GM12878 (cell line): ENCODE measurements at regions not wholly inside any gene's neighbourhood (a gene's known extent, or its start where the extent isn't known, plus 50 kb on each side); places are given as distances from the start of the nearest gene placed in this dataset.

Source experiments
- ATAC-seq: fragments of 200-7000 bp; cut with Tn5 transposase; 3 replicates; pipeline ENCODE4 v1.9.1; 2020; ENCODE audit warnings: mild to moderate bottlenecking, moderate library complexity
- BruUV-seq: library from RNA; stranded (reverse); fragments of 400-500 nt; replicated peaks from 2 replicates; lab custom pipeline; 2021; lab: Mats Ljungman, UMichigan
- CTCF ChIA-PET: fragments of 300-600 bp; sonication (Branson Sonifier 250); formaldehyde crosslinking; extraction: SDS; loops from one replicate; lab custom pipeline; 2021; ENCODE audit warnings: inconsistent platforms; lab: Yijun Ruan, JAX
- POLR2A ChIA-PET: fragments of 350-600 bp; formaldehyde crosslinking; extraction: SDS; loops from one replicate; lab custom pipeline; 2021; ENCODE audit warnings: inconsistent platforms; lab: Charles Lee
- RAD21 ChIA-PET: fragments of 300-600 bp; sonication (Branson Sonifier 250); formaldehyde crosslinking; loops from one replicate; lab custom pipeline; 2023; ENCODE audit warnings: antibody characterized with exemption; ENCODE audit not compliant: unreplicated experiment; lab: Charles Lee
- SMC1A ChIA-PET: fragments of 300-600 bp; sonication (Branson Sonifier 250); formaldehyde crosslinking; loops from one replicate; lab custom pipeline; 2023; ENCODE audit not compliant: unreplicated experiment, uncharacterized antibody; lab: Charles Lee
- DNase-seq: peaks from one replicate; pipeline ENCODE4 v3.0.0-alpha.2; 2011; ENCODE audit warnings: low read depth, low spot score
- FAIRE-seq: peaks from 3 replicates; lab custom pipeline; 2011; peaks lifted over from hg19 to GRCh38; lab: Jason Lieb, UNC
- H2AFZ ChIP-seq: 2 replicates; pipeline ENCODE4 v1.6.0; 2011; ENCODE audit warnings: low read depth, low read length, control low read depth; ENCODE audit not compliant: control insufficient read depth
- H3K27ac ChIP-seq: 2 replicates; pipeline ENCODE4 v1.5.1; 2011; ENCODE audit warnings: control low read depth; ENCODE audit not compliant: control insufficient read depth, insufficient read depth
- H3K27me3 ChIP-seq, 2 experiments: replicated peaks in 1 of 2; 2 replicates each; pipeline versions ENCODE4 v1.6.0 to v1.6.1; 2011; ENCODE audit warnings: low read length in 1 of 2; ENCODE audit not compliant: control insufficient read depth in 2 of 2, insufficient read depth in 2 of 2
- H3K36me3 ChIP-seq, 2 experiments: 2 replicates each; pipeline ENCODE4 v1.5.1; 2011; ENCODE audit warnings: low read length in 1 of 2; ENCODE audit not compliant: control insufficient read depth in 2 of 2, insufficient read depth in 2 of 2
- H3K4me1 ChIP-seq: 2 replicates; pipeline ENCODE4 v1.6.1; 2011; ENCODE audit warnings: mild to moderate bottlenecking, low read length, moderate library complexity, mixed read lengths; ENCODE audit not compliant: control insufficient read depth, insufficient read depth
- H3K4me2 ChIP-seq: 2 replicates; pipeline ENCODE4 v1.6.0; 2011; ENCODE audit warnings: control low read depth; ENCODE audit not compliant: control insufficient read depth, insufficient read depth
- H3K4me3 ChIP-seq: fragments of 200-600 bp; sonication (generic); 2 replicates; pipeline ENCODE4 v1.5.1; 2016
- H3K79me2 ChIP-seq: 2 replicates; pipeline ENCODE4 v1.6.0; 2011; ENCODE audit warnings: low read length; ENCODE audit not compliant: control insufficient read depth, insufficient read depth
- H3K9ac ChIP-seq: 2 replicates; pipeline ENCODE4 v1.8.0; 2011; ENCODE audit warnings: low read length, control low read depth, mixed read lengths; ENCODE audit not compliant: control insufficient read depth, insufficient read depth
- H3K9me3 ChIP-seq: replicated peaks from 3 replicates; pipeline ENCODE4 v1.5.1; 2011; ENCODE audit warnings: mild to moderate bottlenecking, low read length; ENCODE audit not compliant: control insufficient read depth, insufficient read depth
- H4K20me1 ChIP-seq: 2 replicates; pipeline ENCODE4 v1.6.0; 2011; ENCODE audit not compliant: control insufficient read depth, insufficient read depth
- SUPT20H ChIP-seq: IDR thresholded peaks from 2 replicates; pipeline ENCODE4 v1.6.1; 2011; ENCODE audit warnings: low read depth, mild to moderate bottlenecking, low read length, moderate library complexity, borderline replicate concordance; ENCODE audit not compliant: control insufficient read depth
- TCF7 ChIP-seq: IDR thresholded peaks from 2 replicates; pipeline ENCODE4 v1.6.1; 2014; ENCODE audit warnings: antibody characterized with exemption, borderline replicate concordance
- ZSCAN29 ChIP-seq: fragments of 450-650 bp; IDR thresholded peaks from 2 replicates; pipeline ENCODE4 v1.6.1; 2017; ENCODE audit warnings: mild to moderate bottlenecking, moderate library complexity
- WGBS: methylation state at CpG from one replicate; pipeline ENCODE4 v1.1.6; 2016; ENCODE audit warnings: low lambda C conversion rate; ENCODE audit not compliant: insufficient replicate concordance, insufficient coverage; ENCODE audit errors: missing lambda C conversion rate; 5-methylcytosine and 5-hydroxymethylcytosine counted together
- in situ Hi-C: fragments of 300-500 bp; cut with MboI; formaldehyde crosslinking; loops from 9 replicates; pipeline ENCODE4 v1.14.3; 2018; ENCODE audit warnings: mixed read lengths
- intact Hi-C: fragments of 100-400 bp; cut with micrococcal nuclease; formaldehyde crosslinking; loops from one replicate; pipeline ENCODE4 v1.14.2; 2022; ENCODE audit not compliant: unreplicated experiment
- TF ChIP-seq, protein P1 (sequence below): fragments of 450-650 bp; IDR thresholded peaks from 2 replicates; pipeline ENCODE4 v1.6.1; 2017; ENCODE audit warnings: antibody characterized with exemption, mild to moderate bottlenecking, moderate library complexity
- TF ChIP-seq, protein P2 (sequence below), 3 experiments: IDR thresholded peaks in 2 of 3; conservative IDR thresholded peaks in 1 of 3; 2 replicates each; pipeline ENCODE4 v1.5.1; 2011; ENCODE audit warnings: low read depth in 3 of 3, low read length in 3 of 3, mild to moderate bottlenecking in 3 of 3, control low read depth in 2 of 3, moderate library complexity in 2 of 3, inconsistent platforms in 1 of 3, mixed read lengths in 1 of 3; ENCODE audit not compliant: control insufficient read depth in 2 of 3, insufficient read depth in 1 of 3; ENCODE audit errors: extremely low read depth in 1 of 3
- TF ChIP-seq, protein P3 (sequence below): fragments of 450-650 bp; IDR thresholded peaks from 2 replicates; pipeline ENCODE4 v1.6.1; 2016; ENCODE audit warnings: mild to moderate bottlenecking

DNA sequence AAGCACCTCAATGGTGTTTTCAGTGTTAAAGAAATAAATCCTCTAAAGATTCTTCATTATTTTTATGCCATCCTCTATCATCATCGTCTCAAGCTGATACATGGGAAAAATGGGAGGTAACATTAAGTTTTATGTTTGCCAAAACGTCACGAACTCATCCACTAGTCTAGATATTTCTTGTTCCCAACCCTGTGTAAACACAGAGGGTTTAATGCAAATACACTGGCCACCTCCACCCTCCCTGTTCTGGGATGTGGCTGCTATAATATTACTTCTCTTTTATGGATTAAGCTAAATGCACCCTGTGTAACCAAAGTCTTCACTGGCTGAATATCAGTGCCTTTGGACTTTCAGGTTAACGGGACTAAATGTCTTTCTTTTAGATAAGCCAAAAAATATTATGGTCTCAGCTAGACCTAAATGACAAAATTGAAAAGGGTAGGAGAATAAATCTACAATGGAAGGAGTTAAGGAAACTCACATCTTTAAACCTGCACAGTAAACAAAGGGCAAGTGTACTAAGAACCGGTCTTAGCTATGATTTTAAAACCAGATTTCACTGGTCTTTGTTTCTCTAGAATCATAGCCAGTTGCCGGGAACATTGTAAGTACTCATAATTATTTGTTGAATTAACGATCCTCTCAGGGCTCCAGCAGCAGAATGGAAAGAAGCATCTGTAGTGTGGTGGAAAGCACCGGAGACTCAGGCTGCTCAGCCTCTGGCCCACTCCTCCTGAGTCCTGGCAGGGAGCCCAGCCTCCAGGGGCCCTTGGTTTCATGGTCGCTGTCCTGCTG lies 103.5 kb upstream of the NOCT start:
- ChIA-PET POLR2A (no interaction called here), SMC1A (interaction anchor here (0.8 kb wide), 1 partner anchor 230 kb away, joined by 3 read pairs; no protein-coding TSS in a partner anchor), RAD21 (no interaction called here), CTCF (no interaction called here)
- H3K79me2 ChIP-seq, result no peaks in the 10 kb centered on the region
- ATAC-seq (no peak), FAIRE-seq (no peak), DNase-seq (no peak)
- intact Hi-C loops, result no loop called here
- no peak overlapping the region for H2AFZ ChIP-seq
- H3K4me2 ChIP-seq, result no peak overlapping the region
- no TSS peak for BruUV-seq
- H3K4me3 ChIP-seq, result no peak overlapping the region
- 26% methylated on average over 9 of the region's 9 CpGs for WGBS
- no peaks in the 10 kb centered on the region for H3K4me1 ChIP-seq
- in situ Hi-C loops, result no loop called here
- no peak overlapping the region for H3K9ac ChIP-seq
- TF ChIP-seq, protein P1, sequence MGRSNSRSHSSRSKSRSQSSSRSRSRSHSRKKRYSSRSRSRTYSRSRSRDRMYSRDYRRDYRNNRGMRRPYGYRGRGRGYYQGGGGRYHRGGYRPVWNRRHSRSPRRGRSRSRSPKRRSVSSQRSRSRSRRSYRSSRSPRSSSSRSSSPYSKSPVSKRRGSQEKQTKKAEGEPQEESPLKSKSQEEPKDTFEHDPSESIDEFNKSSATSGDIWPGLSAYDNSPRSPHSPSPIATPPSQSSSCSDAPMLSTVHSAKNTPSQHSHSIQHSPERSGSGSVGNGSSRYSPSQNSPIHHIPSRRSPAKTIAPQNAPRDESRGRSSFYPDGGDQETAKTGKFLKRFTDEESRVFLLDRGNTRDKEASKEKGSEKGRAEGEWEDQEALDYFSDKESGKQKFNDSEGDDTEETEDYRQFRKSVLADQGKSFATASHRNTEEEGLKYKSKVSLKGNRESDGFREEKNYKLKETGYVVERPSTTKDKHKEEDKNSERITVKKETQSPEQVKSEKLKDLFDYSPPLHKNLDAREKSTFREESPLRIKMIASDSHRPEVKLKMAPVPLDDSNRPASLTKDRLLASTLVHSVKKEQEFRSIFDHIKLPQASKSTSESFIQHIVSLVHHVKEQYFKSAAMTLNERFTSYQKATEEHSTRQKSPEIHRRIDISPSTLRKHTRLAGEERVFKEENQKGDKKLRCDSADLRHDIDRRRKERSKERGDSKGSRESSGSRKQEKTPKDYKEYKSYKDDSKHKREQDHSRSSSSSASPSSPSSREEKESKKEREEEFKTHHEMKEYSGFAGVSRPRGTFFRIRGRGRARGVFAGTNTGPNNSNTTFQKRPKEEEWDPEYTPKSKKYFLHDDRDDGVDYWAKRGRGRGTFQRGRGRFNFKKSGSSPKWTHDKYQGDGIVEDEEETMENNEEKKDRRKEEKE, result no peak
- no peak for TF ChIP-seq TCF7
- TF ChIP-seq, protein P2, sequence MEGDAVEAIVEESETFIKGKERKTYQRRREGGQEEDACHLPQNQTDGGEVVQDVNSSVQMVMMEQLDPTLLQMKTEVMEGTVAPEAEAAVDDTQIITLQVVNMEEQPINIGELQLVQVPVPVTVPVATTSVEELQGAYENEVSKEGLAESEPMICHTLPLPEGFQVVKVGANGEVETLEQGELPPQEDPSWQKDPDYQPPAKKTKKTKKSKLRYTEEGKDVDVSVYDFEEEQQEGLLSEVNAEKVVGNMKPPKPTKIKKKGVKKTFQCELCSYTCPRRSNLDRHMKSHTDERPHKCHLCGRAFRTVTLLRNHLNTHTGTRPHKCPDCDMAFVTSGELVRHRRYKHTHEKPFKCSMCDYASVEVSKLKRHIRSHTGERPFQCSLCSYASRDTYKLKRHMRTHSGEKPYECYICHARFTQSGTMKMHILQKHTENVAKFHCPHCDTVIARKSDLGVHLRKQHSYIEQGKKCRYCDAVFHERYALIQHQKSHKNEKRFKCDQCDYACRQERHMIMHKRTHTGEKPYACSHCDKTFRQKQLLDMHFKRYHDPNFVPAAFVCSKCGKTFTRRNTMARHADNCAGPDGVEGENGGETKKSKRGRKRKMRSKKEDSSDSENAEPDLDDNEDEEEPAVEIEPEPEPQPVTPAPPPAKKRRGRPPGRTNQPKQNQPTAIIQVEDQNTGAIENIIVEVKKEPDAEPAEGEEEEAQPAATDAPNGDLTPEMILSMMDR (IDR thresholded peaks at IDR 0.05 in 2 of 3, conservative IDR thresholded peaks at IDR 0.05 in 1 of 3; ENCODE audit: control insufficient read depth in 2 of 3, extremely low read depth in 1 of 3, insufficient read depth in 1 of 3, low read depth in 3 of 3, low read length in 3 of 3), result no peak
- no peak for TF ChIP-seq SUPT20H
- TF ChIP-seq ZSCAN29, result no peak
- TF ChIP-seq, protein P3, sequence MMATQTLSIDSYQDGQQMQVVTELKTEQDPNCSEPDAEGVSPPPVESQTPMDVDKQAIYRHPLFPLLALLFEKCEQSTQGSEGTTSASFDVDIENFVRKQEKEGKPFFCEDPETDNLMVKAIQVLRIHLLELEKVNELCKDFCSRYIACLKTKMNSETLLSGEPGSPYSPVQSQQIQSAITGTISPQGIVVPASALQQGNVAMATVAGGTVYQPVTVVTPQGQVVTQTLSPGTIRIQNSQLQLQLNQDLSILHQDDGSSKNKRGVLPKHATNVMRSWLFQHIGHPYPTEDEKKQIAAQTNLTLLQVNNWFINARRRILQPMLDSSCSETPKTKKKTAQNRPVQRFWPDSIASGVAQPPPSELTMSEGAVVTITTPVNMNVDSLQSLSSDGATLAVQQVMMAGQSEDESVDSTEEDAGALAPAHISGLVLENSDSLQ, result no peak
- H3K27ac ChIP-seq, result no peak overlapping the region
- no peaks in the 10 kb centered on the region for H4K20me1 ChIP-seq
- H3K27me3 ChIP-seq, result no peaks in the 10 kb centered on the region
- H3K36me3 ChIP-seq, result no peaks in the 10 kb centered on the region
- H3K9me3 ChIP-seq, result no peaks in the 10 kb centered on the region
